PC-9 (cell line): ENCODE measurements at regions not wholly inside any gene's neighbourhood (a gene's known extent, or its start where the extent isn't known, plus 50 kb on each side); places are given as distances from the start of the nearest gene placed in this dataset.

Experiments
- CTCF ChIP-seq: fragments of 200-600 bp; sonication (generic); conservative IDR thresholded peaks from 2 replicates; pipeline ENCODE4 v1.6.1; 2017; ENCODE audit warnings: mixed run types, antibody characterized with exemption, mild to moderate bottlenecking, moderate library complexity
- EZH2 ChIP-seq: fragments of 200-600 bp; sonication (generic); IDR thresholded peaks from 2 replicates; pipeline ENCODE4 v1.8.0; 2017; ENCODE audit warnings: antibody characterized with exemption, low read depth

DNA sequence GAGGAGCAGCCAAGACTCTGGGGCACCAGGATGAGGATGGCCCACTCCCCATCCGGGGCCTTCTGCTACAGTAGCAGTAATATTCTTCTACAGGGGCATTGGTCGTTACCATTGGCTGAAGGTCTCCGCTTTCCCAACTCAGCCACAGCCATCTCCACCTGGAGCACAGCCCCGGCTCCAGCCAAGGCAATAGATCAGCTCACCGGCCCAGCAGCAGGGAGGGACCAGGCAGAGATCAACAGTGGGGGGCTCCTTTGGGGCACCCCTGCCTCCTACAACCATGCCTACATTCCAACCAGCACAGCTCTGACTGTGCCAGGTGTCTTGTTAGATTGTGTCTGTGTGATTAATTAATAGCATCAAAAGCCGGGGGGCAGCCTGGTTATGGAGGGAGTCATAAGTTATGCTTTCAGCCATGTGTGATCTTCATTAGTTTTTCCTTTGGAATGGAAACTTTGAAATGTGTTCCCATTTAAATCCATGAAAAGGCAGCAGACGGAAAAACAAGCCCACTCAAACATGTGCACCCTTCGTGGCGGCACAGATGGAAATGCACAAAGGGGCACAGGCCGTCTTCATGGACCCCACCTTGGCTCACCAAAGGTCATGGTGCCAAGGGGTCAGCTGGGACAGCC is 68.6 kb upstream of the BZW1 start:
- TF ChIP-seq CTCF (no peak), EZH2 (no peak)
